TTC549 (cell line): ENCODE measurements at regions not wholly inside any gene's neighbourhood (a gene's known extent, or its start where the extent isn't known, plus 50 kb on each side); places are given as distances from the start of the nearest gene placed in this dataset.
"Not testable (repeated sequence)": the region's sequence is repeated elsewhere in the genome, so short reads cannot be mapped to it uniquely, and the experiment has no call there.

Source experiments
- FAIRE-seq: peaks from 2 replicates; lab custom pipeline; 2012; peaks lifted over from hg19 to GRCh38; lab: Jason Lieb, UNC

DNA sequence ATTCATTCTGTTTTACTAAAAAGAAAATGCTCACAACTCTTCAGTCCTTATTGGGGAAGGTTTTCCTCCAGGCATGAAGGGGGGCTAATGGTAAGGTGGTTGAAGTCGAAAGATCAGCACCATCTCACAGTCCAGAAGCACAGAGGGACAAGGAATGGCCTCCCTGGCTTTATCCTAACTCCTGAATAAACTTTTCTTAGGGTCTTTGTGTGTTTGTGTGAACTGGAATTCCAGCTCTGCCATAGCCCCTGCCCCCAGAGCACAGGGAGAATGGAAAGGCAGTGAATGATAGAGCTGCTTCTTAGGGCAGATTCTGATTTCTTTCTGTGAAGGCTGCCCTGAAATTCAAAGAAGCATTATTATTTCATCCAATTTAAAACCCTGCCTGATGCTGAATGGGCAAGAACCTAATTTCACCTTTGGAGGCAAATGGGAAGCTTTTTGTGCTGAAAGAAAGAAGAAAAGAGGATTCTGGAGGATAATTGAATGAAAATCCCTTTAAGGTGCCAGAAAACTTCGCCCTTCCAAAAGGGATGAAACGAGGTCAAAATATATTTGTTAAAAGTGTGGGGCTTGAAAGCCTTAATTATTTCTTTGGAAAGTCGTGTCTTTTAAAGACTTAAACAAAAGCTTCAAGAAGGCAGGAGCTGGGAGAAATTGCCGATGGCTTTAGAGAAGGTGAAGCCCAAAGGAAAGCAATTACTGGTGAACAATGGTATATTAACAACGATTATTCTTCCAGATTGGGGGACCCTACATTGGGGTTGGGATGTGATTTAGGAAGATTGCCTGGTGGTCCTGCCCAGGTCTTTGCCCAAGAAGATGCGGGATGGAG lies 259.9 kb upstream of the RGMA start:
- FAIRE-seq: no peak

DNA sequence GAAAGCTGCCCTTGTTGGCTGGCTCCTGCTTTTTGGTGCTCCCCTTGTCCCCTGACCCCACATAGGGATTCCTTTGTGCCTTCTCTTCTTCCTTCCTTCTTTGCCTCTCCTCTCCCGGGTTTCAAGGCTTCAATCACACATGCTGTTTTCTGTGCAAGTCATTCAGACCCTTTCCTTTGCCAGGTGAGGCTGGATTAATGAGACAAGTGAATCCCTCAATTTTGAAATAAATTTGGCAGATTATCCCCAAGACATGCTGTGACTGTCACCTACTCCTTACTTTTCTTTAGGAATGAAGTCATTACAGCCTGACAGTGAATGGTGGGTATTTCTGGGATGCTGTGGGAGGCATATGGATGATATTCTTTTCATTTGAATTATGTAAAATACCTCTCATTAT lies 259.0 kb upstream of the RGMA start:
- no peak for FAIRE-seq

GRCh38 chr15:93345981-93346380 lies 257.0 kb upstream of the RGMA start:
- no peak for FAIRE-seq

DNA sequence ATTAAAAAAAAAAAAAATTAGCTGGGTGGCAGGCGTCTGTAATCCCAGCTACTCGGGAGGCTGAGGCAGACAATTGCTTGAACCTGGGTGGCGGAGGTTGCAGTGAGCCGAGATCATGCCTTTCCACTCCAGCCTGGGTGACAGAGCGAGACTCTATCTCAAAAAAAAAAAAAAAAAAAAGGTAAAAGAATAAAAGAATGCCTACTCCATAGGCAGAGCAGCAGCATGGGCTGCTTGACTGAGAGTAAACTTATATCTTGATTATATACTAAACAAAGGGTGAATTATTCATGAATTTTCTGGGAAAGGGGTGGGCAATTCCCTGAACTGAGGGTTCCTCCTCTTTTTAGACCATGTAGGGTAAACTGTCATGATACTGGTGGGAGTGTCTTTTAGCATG lies 254.4 kb upstream of the RGMA start:
- FAIRE-seq: not testable (repeated sequence)

DNA sequence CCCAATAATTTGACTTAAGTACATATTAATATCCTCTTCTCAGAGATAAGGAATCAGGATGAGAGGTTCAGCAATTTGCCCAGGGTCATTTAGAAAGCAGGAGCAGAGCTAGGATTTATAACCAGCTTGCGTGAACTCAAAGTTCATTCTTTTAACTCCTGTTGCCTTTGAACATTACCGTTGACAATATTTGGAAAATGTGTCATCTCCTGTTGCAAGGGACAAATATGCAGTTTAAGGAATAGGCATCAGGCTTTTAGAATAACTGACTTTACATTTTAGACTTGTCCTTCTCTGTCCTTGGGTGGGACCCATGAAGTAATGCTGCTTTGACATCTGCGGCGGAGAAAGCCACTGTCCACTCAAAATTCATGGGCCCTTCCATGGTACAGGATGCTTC lies 252.2 kb upstream of the RGMA start:
- FAIRE-seq: no peak

DNA sequence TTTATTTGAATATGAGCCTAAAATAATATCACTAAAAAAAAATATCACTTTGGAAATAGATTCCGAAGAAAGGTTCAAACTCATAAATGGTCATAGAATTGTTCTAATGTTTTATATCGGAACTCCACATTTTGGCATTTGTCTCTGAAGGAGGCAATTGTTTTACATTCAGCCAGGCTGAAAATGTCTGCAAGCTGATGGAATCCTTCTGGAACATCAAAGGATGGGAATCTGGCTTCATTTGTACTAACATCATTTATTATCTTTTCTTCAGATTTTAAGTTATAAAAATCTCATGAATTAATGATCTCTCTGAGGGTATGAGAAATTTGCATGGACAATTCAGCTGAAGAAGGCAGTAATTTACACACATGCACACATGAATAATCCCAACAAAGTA lies 251.4 kb upstream of the RGMA start:
- FAIRE-seq: no peak

DNA sequence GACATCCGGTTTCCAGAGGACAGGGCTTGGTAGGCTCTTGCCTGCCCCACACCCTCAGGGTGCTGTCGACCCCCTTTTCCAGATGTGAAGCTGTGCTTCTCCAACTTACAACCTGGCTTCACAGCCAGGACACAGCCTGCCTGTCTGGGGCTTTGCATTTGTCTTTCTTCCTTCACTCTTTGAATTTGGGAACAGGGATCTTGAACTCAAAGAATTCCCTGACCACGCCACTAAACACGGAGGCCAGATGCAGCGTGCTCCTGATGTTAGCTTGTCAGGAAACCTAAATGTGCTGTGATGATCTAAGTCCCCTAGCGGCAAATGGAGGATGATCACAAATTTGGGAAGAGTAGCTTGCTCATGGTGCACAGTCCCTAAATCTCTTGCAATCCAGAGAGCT lies 244.8 kb upstream of the RGMA start:
- FAIRE-seq: no peak

- not testable (repeated sequence) for FAIRE-seq
Observed at GRCh38 chr15:93333126-93333525, 244.1 kb upstream of the RGMA start.

- FAIRE-seq: no peak
Observed at GRCh38 chr15:93332168-93332553, 243.2 kb upstream of the RGMA start.

DNA sequence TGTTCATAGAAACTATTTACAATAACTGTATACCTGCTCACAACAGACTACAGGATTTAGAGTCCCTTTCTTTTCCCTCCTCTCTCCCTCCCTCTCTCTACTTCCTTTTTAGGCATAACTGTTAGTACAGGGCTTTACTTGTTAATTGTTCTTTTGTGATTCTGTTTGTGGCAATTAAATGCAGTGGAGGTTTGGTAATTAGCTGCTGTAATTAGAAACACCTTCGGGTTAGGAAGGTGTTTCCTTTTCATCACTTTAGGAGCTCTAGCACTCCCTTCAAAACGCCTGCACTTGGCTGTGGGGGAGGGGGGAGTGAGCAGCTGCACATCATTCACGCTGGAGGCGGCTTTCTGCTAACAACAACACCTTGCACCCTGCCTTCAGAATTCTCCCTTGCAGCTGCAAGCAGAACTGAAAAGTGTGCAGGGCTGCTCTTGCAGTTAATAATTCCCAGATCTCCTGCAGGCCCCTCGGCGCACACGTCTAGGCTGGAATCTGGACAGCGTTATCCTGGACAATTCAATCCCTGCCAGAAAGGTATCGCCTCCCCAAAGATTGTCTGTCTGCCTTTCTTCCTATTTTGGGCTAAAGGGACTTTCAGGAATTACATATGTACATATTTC lies 242.6 kb upstream of the RGMA start:
- no peak for FAIRE-seq

GRCh38 chr15:93330912-93331544 lies 242.0 kb upstream of the RGMA start:
- no peak for FAIRE-seq

GRCh38 chr15:93327364-93327763 lies 238.4 kb upstream of the RGMA start:
- FAIRE-seq: no peak

DNA sequence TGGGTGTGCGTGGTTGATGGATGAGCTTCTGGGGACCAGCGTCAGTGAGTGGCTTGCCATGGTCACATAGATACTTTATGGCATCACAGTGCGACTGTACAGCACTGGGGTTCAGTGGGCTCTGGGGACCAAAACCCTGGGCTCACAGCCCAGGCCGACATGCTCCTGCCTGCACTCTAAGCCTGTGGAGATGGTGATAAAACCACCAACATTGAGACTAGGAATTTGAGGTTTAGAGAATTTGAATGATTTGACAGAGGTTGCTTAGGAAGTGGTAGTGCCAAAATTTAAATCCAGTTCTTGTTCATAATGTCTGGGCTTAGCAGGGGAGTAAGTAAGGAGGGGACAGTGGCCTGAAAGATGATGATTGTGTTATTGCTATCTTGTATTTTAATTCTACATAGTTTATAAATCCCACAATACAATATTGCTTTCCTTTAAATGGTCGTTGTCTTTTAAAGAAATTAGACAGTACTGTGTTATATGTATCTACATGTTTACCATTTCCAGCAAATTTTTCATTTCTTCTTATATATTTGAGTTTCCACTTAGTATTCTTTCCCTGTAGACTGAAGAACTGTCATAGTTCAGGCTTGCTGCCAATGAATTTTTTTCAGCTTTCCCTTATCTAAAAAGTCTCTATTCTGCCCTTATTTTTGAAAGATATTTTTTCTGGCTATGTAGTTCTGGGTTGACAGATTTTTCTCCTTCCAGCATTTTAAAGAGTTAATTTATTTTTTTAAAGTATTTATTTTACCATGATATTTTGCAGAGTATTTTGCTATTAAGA lies 235.4 kb upstream of the RGMA start:
- no peak for FAIRE-seq

- no peak for FAIRE-seq
Observed at GRCh38 chr15:93321881-93322282, 232.9 kb upstream of the RGMA start.

DNA sequence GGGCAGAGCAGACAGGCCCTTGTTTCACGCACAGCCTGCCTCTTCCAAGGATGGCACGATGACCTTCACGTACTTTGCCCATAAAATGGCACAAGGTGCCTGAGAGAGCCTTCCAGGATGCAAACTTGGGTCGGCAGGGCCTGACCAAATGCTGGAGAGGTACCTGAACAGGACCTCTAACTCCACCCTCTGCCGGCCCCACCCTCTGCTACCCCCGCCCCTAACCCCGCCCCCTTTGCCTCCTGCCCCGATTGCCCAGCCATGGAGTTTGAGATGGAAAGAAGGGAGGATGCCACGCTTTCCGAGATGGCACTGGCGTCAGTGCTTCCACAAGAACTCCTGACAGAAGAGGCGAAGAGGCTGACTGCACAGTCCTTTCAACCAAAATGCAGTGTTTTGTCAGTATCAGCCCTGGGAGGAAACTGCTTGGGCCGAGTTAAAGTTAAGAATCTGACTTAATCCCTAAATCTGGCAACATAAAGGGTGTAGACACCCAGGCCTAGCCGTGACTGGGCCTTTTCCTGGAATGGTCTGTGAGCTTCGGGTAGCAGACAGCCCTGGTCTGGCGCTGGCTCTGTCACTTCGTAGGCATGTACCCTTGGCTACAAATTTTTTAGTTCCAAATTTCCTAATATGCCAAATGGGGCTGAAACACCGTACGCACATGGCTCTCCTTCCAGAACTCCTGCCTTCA lies 230.3 kb upstream of the RGMA start:
- no peak for FAIRE-seq

DNA sequence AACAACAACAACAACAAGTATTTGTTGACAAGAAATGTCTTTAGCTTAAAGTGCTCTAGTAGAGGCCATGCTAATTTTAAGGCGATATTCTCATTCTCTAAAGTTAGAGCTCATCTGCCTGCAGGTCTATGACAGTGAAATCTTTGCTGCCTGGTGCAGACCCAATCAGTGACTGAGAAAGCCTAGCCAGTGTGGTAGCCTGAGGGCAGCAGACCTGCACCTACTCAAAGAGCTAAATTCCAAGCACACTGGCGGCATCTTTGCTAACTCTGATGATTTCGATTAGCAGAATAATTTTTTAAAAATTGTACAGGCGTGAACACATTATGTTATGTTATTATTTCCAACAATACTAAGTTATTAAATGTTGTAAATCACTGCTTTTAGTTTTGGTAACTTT lies 228.8 kb upstream of the RGMA start:
- no peak for FAIRE-seq

GRCh38 chr15:93314245-93314644 lies 225.2 kb upstream of the RGMA start:
- FAIRE-seq: no peak

- no peak for FAIRE-seq
Observed at GRCh38 chr15:93312891-93313486, 224.0 kb upstream of the RGMA start.

DNA sequence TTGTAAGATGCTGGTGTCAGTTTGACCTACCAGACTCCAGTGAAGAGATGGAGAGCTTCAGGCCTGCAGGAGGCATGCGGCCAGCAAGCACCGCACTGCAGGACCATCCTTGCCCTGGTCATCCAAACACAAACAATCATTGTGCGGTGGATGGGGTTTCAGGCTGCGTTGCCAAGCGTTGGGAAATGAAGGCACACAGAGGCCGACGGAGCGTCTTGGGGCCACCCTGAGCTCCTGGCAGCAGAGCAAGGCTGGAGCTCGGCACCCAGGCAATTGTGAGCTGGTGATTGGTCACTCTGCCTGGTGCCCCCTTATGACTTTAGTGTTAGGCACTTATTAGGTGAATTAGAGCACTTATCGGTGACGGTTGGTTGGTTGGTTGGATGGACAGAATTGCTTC lies 222.6 kb upstream of the RGMA start:
- no peak for FAIRE-seq

DNA sequence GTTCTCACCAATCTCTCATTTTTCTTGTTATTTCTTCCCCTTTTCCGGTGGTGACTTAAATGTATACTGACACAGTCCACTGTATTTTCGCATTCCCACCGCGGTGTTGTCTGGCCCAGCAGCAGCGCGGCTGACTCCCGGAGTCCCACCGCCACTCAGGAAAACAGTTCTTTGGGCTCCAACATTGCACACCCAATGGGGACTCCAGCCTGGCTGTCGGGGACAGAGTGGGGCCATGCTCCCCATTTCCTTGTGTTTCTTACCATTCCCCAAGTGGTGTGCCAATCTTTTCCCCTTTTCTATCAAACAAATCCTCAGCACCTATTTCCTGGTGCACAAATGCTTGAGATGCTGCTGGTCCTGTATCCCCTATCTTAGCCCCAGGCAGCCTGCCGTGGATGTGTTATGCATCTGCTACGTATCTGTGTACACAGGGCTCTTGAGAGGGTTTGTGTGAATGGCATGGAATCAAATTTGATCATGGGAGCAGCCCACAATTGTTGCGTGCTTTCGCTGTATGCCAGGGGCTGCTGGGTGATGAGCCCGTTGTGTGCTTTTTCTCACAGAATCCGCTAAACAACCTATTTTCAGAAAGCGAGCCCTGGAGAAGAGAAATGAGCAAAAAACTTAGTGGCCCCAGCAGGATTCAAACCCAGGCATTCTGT lies 219.1 kb upstream of the RGMA start:
- FAIRE-seq: no peak

GRCh38 chr15:93307513-93307912 lies 218.5 kb upstream of the RGMA start:
- no peak for FAIRE-seq
